OCI-LY7 (cell line): ENCODE measurements at regions not wholly inside any gene's neighbourhood (a gene's known extent, or its start where the extent isn't known, plus 50 kb on each side); places are given as distances from the start of the nearest gene placed in this dataset.

Source experiments
- BruUV-seq: library from RNA; stranded (reverse); fragments of 400-500 nt; replicated peaks from 2 replicates; lab custom pipeline; 2021; lab: Mats Ljungman, UMichigan
- CTCF ChIA-PET: fragments of 300-600 bp; sonication (Branson Sonifier 250); formaldehyde crosslinking; loops from one replicate; lab custom pipeline; 2022; ENCODE audit warnings: antibody characterized with exemption; ENCODE audit not compliant: unreplicated experiment; lab: Charles Lee
- POLR2A ChIA-PET: fragments of 300-600 bp; sonication (Branson Sonifier 250); formaldehyde crosslinking; loops from one replicate; lab custom pipeline; 2022; ENCODE audit warnings: antibody characterized with exemption; lab: Charles Lee
- DNase-seq: peaks from one replicate; pipeline ENCODE4 v3.0.0-alpha.2; 2015; ENCODE audit warnings: low spot score
- H2AFZ ChIP-seq: fragments of 200-600 bp; sonication (generic), shearing (Covaris generic); 2 replicates; pipeline ENCODE4 v1.6.1; 2014; ENCODE audit warnings: mild to moderate bottlenecking, antibody characterized with exemption, low read length, moderate library complexity
- H3K27ac ChIP-seq: fragments of 200-600 bp; sonication (generic); 2 replicates; pipeline ENCODE4 v1.5.1; 2014; ENCODE audit warnings: mixed run types, low read depth, mild to moderate bottlenecking, moderate library complexity, low read length, inconsistent platforms; ENCODE audit not compliant: poor library complexity, severe bottlenecking
- H3K36me3 ChIP-seq: fragments of 200-600 bp; sonication (generic); 2 replicates; pipeline ENCODE4 v1.6.1; 2014; ENCODE audit warnings: mild to moderate bottlenecking, antibody characterized with exemption, low read length, moderate library complexity, mixed read lengths; ENCODE audit not compliant: insufficient read depth
- H3K4me1 ChIP-seq: fragments of 200-600 bp; sonication (generic); 2 replicates; pipeline ENCODE4 v1.5.1; 2014; ENCODE audit warnings: mild to moderate bottlenecking, low read length; ENCODE audit not compliant: insufficient read depth, poor library complexity, severe bottlenecking
- H3K4me2 ChIP-seq: fragments of 200-600 bp; sonication (generic); 2 replicates; pipeline ENCODE4 v1.6.1; 2014; ENCODE audit warnings: mild to moderate bottlenecking, low read length
- H3K4me3 ChIP-seq: fragments of 200-600 bp; sonication (generic); 2 replicates; pipeline ENCODE4 v1.5.1; 2014; ENCODE audit warnings: mild to moderate bottlenecking, low read depth, low read length; ENCODE audit not compliant: poor library complexity, severe bottlenecking
- H3K79me2 ChIP-seq: fragments of 200-600 bp; sonication (generic); 2 replicates; pipeline ENCODE4 v1.6.1; 2016; ENCODE audit warnings: low read depth, mild to moderate bottlenecking, low read length, moderate library complexity, mixed read lengths; ENCODE audit not compliant: insufficient read depth
- H3K9me2 ChIP-seq: fragments of 200-600 bp; sonication (generic); 2 replicates; pipeline ENCODE4 v1.6.1; 2016; ENCODE audit warnings: mild to moderate bottlenecking, low read length, mixed read lengths; ENCODE audit not compliant: insufficient read depth
- H3K9me3 ChIP-seq: fragments of 200-600 bp; sonication (generic); 2 replicates; pipeline ENCODE4 v1.6.1; 2014; ENCODE audit warnings: mild to moderate bottlenecking, mixed run types, low read length, mixed read lengths
- H4K20me1 ChIP-seq: fragments of 200-600 bp; sonication (generic); 2 replicates; pipeline ENCODE4 v1.6.1; 2014; ENCODE audit warnings: mild to moderate bottlenecking, antibody characterized with exemption, low read length, moderate library complexity, mixed read lengths; ENCODE audit not compliant: insufficient read depth
- CTCF ChIP-seq: fragments of 200-600 bp; sonication (generic); conservative IDR thresholded peaks from 2 replicates; pipeline ENCODE4 v1.5.1; 2014; ENCODE audit warnings: mild to moderate bottlenecking, antibody characterized with exemption, low read length, moderate library complexity, mixed read lengths
- EZH2phosphoT487 ChIP-seq: fragments of 200-600 bp; sonication (generic); IDR thresholded peaks from 2 replicates; pipeline ENCODE4 v1.6.1; 2018; ENCODE audit warnings: low read depth, borderline replicate concordance, mild to moderate bottlenecking, mixed run types, antibody characterized with exemption, low read length, moderate library complexity, mixed read lengths
- intact Hi-C: fragments of 100-400 bp; cut with micrococcal nuclease; formaldehyde crosslinking; loops from one replicate; pipeline ENCODE4 v1.10.0; 2022; ENCODE audit not compliant: unreplicated experiment

- Histone ChIP-seq H3K9me3 (no peaks in the 10 kb centered on the region), H3K9me2 (no peaks in the 10 kb centered on the region), H3K27ac (no peak overlapping the region), H3K4me3 (no peak overlapping the region), H3K36me3 (no peaks in the 10 kb centered on the region), H3K4me2 (no peak overlapping the region), H2AFZ (no peak overlapping the region), H3K4me1 (no peaks in the 10 kb centered on the region), H3K79me2 (no peaks in the 10 kb centered on the region; the same call in 1 of the 2 replicates), H4K20me1 (no peaks in the 10 kb centered on the region)
- intact Hi-C loops = no loop called here
- POLR2A ChIA-PET = no interaction called here
- CTCF ChIA-PET = no interaction called here
- TF ChIP-seq EZH2phosphoT487 (no peak), CTCF (no peak)
- BruUV-seq = no TSS peak
- DNase-seq = no peak
Measured at GRCh38 chr5:18652404-18653215, 1018.4 kb downstream of the TAF11L14 start.

GRCh38 chr5:18653216-18653752, 1019.0 kb downstream of the TAF11L14 start:
- Histone ChIP-seq H2AFZ (no peak overlapping the region), H3K4me1 (no peaks in the 10 kb centered on the region), H3K79me2 (no peaks in the 10 kb centered on the region), H3K4me3 (no peak overlapping the region), H4K20me1 (no peaks in the 10 kb centered on the region), H3K27ac (no peak overlapping the region), H3K36me3 (no peaks in the 10 kb centered on the region), H3K4me2 (no peak overlapping the region), H3K9me2 (no peaks in the 10 kb centered on the region), H3K9me3 (no peaks in the 10 kb centered on the region)
- no peak for DNase-seq
- intact Hi-C loops = no loop called here
- TF ChIP-seq CTCF (no peak), EZH2phosphoT487 (no peak)
- POLR2A ChIA-PET = no interaction called here
- CTCF ChIA-PET = no interaction called here
- BruUV-seq = no TSS peak

- intact Hi-C loops = no loop called here
- TF ChIP-seq CTCF (no peak), EZH2phosphoT487 (no peak)
- POLR2A ChIA-PET = no interaction called here
Measured at GRCh38 chr5:18660511-18660910, 1026.3 kb downstream of the TAF11L14 start.

More at GRCh38 chr5:18660511-18660910, 1026.3 kb downstream of the TAF11L14 start:
- no peaks in the 10 kb centered on the region for H3K36me3 ChIP-seq
- BruUV-seq = no TSS peak
- H3K4me2 ChIP-seq = no peak overlapping the region
- no peak overlapping the region for H3K27ac ChIP-seq
- H2AFZ ChIP-seq = no peak overlapping the region
- DNase-seq = no peak
- no peaks in the 10 kb centered on the region for H3K9me2 ChIP-seq
- H3K4me3 ChIP-seq = no peak overlapping the region
- no peaks in the 10 kb centered on the region for H3K4me1 ChIP-seq
- no peaks in the 10 kb centered on the region for H3K9me3 ChIP-seq
- H4K20me1 ChIP-seq = no peaks in the 10 kb centered on the region
- no peaks in the 10 kb centered on the region for H3K79me2 ChIP-seq
- CTCF ChIA-PET = no interaction called here
